ENCODE measurements at regions not wholly inside any gene's neighbourhood (a gene's known extent, or its start where the extent isn't known, plus 50 kb on each side); places are given as distances from the start of the nearest gene placed in this dataset.

- H3K27me3 ChIP-seq (ENCODE audit: control insufficient read depth, insufficient read depth, low read length) = no peaks in the 10 kb centered on the region
- no peak overlapping the region for H3K27ac ChIP-seq (ENCODE audit: low read depth, low read length)
- H3K4me1 ChIP-seq (ENCODE audit: control insufficient read depth, insufficient read depth, low read length) = no peaks in the 10 kb centered on the region
- no peak overlapping the region for H3K9ac ChIP-seq (ENCODE audit: low read length)
- no peaks in the 10 kb centered on the region for H3K36me3 ChIP-seq (ENCODE audit: control insufficient read depth, insufficient read depth, low read length)
- no peak overlapping the region for H3K4me3 ChIP-seq (ENCODE audit: low read length)
These were observed 249.4 kb downstream of the FAM43A start for GRCh38 chr3:194935061-194935460.

DNA sequence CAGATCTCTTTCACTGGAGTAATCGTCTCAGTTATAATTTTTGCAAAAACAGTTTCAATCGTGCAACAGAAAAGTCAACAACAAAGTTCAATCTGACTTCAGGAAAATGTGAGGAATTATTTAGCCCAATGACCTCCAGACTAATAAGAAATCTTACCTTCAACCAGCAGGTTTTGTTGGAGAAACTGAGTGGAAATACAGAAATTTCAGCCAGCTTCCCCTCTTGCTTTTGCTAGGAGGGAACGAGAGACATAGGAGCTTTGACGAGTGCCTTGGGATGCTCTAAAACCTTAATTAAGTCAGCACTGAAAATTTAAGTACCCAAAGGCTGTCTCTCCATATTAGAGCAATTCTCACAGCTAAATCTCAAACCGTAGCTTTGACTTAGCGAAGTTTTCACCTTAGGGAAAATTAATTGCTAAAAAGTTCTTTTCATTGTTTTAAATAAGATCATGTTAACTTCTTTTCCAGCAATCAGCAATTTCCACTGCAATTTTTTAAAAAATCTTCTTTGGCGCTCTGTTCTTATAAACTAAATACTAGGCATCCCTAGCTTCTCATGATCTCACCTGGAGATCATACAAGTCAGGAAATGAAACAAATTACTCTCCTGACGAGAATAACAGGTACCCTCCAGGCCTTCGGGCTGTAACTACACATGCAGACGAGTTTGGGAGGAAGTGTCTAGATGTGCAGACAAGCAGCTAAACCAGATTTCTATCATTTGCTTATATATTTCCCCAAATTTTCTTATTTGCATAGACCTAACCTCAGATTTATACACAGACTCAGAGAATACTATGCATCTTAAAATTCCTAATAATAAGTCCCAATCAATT is 250.2 kb downstream of the FAM43A start:
- H3K4me3 ChIP-seq (ENCODE audit: low read length) = no peak overlapping the region
- no peaks in the 10 kb centered on the region for H3K27me3 ChIP-seq (ENCODE audit: control insufficient read depth, insufficient read depth, low read length)
- H3K9ac ChIP-seq (ENCODE audit: low read length) = no peak overlapping the region
- no peaks in the 10 kb centered on the region for H3K4me1 ChIP-seq (ENCODE audit: control insufficient read depth, insufficient read depth, low read length)
- no peak overlapping the region for H3K27ac ChIP-seq (ENCODE audit: low read depth, low read length)
- H3K36me3 ChIP-seq (ENCODE audit: control insufficient read depth, insufficient read depth, low read length) = no peaks in the 10 kb centered on the region

GRCh38 chr3:194936659-194937058 is 251.0 kb downstream of the FAM43A start:
- no peaks in the 10 kb centered on the region for H3K27me3 ChIP-seq (ENCODE audit: control insufficient read depth, insufficient read depth, low read length)
- H3K27ac ChIP-seq (ENCODE audit: low read depth, low read length) = no peak overlapping the region
- no peaks in the 10 kb centered on the region for H3K4me1 ChIP-seq (ENCODE audit: control insufficient read depth, insufficient read depth, low read length)
- H3K9ac ChIP-seq (ENCODE audit: low read length) = no peak overlapping the region
- no peak overlapping the region for H3K4me3 ChIP-seq (ENCODE audit: low read length)
- no peaks in the 10 kb centered on the region for H3K36me3 ChIP-seq (ENCODE audit: control insufficient read depth, insufficient read depth, low read length)

DNA sequence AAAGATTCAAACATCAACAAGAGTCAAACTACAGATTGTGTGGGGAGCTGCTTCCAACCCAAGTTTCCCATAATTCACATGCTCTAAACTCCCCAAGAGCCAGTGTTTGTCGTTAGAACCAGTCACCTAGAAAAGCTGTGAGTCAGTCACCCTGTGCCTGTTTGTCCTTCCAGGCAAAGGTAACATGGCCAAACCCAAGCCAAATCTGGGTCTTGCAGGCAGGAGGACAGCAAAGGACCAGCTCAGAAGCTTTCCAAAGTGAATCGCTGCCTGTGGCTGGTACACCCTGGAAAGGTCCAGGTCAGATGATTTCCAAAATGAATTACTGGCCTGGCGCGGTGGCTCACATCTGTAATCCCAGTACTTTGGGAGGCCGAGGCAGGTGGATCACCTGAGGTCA is 251.5 kb downstream of the FAM43A start:
- no peak overlapping the region for H3K27ac ChIP-seq (ENCODE audit: low read depth, low read length)
- H3K4me3 ChIP-seq (ENCODE audit: low read length) = no peak overlapping the region
- no peaks in the 10 kb centered on the region for H3K4me1 ChIP-seq (ENCODE audit: control insufficient read depth, insufficient read depth, low read length)
- no peaks in the 10 kb centered on the region for H3K27me3 ChIP-seq (ENCODE audit: control insufficient read depth, insufficient read depth, low read length)
- H3K36me3 ChIP-seq (ENCODE audit: control insufficient read depth, insufficient read depth, low read length) = no peaks in the 10 kb centered on the region
- no peak overlapping the region for H3K9ac ChIP-seq (ENCODE audit: low read length)

DNA sequence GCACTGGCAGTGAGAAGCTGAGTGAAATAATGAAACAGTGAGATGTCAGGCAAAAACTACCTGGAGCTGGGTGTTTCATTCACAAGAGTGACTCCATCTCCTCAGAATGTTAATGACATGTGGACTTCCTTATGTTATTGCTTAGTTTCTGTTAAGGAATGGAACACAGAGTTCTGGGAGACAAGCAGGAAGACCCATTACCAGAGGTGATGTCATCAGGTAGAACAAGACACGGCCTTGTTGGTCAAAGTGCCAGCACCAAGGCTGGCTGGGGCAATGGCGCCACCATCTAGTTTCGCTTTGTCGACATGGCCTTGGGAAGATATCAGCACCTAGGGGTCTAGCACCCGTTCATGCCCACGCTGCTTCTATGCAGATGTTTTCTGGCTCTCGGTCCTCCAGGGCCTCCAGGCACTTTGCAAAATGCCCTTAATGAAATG is 252.2 kb downstream of the FAM43A start:
- H3K27ac ChIP-seq (ENCODE audit: low read depth, low read length) = no peak overlapping the region
- no peak overlapping the region for H3K9ac ChIP-seq (ENCODE audit: low read length)
- H3K4me1 ChIP-seq (ENCODE audit: control insufficient read depth, insufficient read depth, low read length) = no peaks in the 10 kb centered on the region
- H3K4me3 ChIP-seq (ENCODE audit: low read length) = no peak overlapping the region
- H3K27me3 ChIP-seq (ENCODE audit: control insufficient read depth, insufficient read depth, low read length) = no peaks in the 10 kb centered on the region
- H3K36me3 ChIP-seq (ENCODE audit: control insufficient read depth, insufficient read depth, low read length) = no peaks in the 10 kb centered on the region

DNA sequence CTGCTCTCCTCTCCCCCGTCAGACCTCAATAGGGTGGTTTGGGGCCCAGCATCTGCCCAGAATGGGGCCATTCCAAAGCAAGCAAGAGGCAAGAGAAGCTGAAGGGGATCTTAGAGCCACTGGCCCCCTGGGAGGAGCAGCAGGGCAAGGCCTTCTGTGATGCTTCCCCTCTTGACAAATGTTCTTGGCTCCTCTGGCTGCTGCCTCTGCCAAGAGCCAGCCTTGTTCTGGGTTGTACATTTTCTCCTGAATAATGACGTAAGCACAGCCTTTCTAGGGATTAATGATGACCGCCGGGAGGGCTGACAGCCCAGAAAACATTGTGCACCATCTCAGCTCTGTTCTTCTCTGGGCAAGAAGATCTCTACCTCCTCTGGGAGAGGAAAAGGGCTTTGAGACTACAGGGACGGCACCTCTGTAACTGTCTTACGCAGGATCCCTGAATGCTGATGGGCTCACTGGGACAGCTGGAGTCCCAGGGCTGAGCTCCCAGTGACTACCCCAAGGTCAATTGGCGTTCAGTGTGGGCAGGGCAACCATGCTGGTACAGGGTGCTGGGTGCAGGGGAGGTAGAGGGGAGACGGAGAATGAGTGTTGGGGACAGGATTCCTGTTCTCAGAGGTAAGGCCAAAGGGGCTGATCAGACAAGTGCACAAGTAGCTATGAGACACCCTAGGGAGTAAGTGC is 253.3 kb downstream of the FAM43A start:
- H3K9ac ChIP-seq (ENCODE audit: low read length) = no peak overlapping the region
- no peaks in the 10 kb centered on the region for H3K27me3 ChIP-seq (ENCODE audit: control insufficient read depth, insufficient read depth, low read length)
- H3K4me3 ChIP-seq (ENCODE audit: low read length) = no peak overlapping the region
- no peak overlapping the region for H3K27ac ChIP-seq (ENCODE audit: low read depth, low read length)
- no peaks in the 10 kb centered on the region for H3K4me1 ChIP-seq (ENCODE audit: control insufficient read depth, insufficient read depth, low read length)
- no peaks in the 10 kb centered on the region for H3K36me3 ChIP-seq (ENCODE audit: control insufficient read depth, insufficient read depth, low read length)

GRCh38 chr3:194939532-194939909 is 253.8 kb downstream of the FAM43A start:
- Histone ChIP-seq H3K27me3 (ENCODE audit: control insufficient read depth, insufficient read depth, low read length) (no peaks in the 10 kb centered on the region), H3K36me3 (ENCODE audit: control insufficient read depth, insufficient read depth, low read length) (no peaks in the 10 kb centered on the region), H3K27ac (ENCODE audit: low read depth, low read length) (no peak overlapping the region), H3K9ac (ENCODE audit: low read length) (no peak overlapping the region), H3K4me1 (ENCODE audit: control insufficient read depth, insufficient read depth, low read length) (no peaks in the 10 kb centered on the region), H3K4me3 (ENCODE audit: low read length) (no peak overlapping the region)

GRCh38 chr3:194939949-194940770 is 254.5 kb downstream of the FAM43A start:
- H3K9ac ChIP-seq (ENCODE audit: low read length) = no peak overlapping the region
- H3K27ac ChIP-seq (ENCODE audit: low read depth, low read length) = no peak overlapping the region
- no peaks in the 10 kb centered on the region for H3K4me1 ChIP-seq (ENCODE audit: control insufficient read depth, insufficient read depth, low read length)
- H3K4me3 ChIP-seq (ENCODE audit: low read length) = no peak overlapping the region
- H3K36me3 ChIP-seq (ENCODE audit: control insufficient read depth, insufficient read depth, low read length) = no peaks in the 10 kb centered on the region
- H3K27me3 ChIP-seq (ENCODE audit: control insufficient read depth, insufficient read depth, low read length) = no peaks in the 10 kb centered on the region

DNA sequence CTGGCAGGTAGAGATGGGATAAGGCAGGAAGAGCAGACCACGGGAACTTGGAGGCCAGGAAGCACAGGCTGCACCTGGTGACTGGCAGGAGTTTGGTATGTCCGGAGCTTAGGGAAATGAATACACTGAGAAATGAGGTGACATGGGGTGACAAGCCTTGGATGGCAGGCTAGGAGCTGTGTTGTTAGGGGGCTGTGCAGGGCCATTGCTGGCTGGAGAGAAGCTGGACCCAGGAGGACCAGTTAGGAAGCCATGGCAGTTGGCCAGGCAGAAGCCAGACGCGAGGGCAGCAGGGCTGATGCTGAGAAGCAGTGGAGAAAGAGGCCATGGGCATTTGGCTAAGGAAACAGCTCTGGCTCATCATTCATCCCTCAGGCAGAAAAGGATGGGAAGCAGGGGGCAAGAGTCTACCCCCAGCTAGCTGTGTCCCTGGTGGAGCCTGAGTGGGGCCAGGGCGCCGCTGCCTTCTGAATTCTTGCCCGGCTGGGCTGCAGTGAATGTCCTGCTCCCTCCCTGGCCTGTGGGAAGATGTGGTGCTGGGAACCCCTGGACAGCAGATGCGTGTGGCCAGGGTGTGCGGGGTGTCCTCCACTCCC is 255.8 kb downstream of the FAM43A start:
- Histone ChIP-seq H3K4me3 (ENCODE audit: low read length) (no peak overlapping the region), H3K9ac (ENCODE audit: low read length) (no peak overlapping the region), H3K27me3 (ENCODE audit: control insufficient read depth, insufficient read depth, low read length) (no peaks in the 10 kb centered on the region), H3K27ac (ENCODE audit: low read depth, low read length) (no peak overlapping the region), H3K4me1 (ENCODE audit: control insufficient read depth, insufficient read depth, low read length) (no peaks in the 10 kb centered on the region), H3K36me3 (ENCODE audit: control insufficient read depth, insufficient read depth, low read length) (no peaks in the 10 kb centered on the region)

DNA sequence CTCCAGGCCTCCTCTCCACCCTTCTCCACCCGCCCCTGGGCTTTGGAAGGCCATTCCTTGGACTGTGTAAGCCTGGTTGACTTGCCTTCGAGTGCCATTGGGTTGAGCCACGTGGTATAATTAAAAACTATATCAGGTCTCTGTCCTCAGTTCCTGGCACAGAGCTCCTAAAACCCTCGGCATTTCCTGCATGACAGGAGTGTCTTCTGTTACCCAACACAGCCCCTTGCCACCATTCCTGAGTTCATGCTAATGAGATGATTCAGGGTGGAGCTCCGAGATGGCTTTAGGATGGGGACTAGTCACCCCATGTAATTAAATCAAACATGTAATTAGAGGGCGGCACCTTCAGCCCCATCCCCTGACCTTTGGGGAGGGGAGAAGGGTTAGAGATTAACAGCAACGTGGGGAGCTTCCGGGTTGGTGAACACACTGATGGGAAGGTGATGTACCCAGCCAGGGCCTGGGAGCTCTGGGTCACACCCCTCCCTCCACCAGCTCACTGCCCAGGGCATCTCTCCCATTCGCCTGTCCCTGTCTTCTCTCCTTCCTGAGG is 256.4 kb downstream of the FAM43A start:
- no peak overlapping the region for H3K27ac ChIP-seq (ENCODE audit: low read depth, low read length)
- no peak overlapping the region for H3K9ac ChIP-seq (ENCODE audit: low read length)

DNA sequence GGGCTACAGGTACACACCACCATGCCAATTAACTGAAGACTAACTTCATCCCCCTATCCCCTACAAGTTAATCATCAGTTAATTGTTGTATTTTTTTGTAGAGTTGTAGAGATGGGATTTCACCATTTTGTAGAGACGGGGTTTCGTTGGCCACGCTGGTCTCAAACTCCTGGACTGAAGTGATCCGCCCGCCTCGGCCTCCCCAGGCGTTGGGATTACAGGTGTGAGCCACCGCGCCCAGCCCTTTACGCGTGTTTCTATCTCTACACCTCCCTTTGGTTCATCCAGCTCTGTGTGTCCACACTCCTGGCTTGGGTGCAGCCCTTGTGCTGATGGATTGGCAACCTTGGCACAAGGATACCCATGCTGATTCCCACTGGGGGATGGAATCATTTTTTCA is 258.8 kb downstream of the FAM43A start:
- Histone ChIP-seq H3K27me3 (ENCODE audit: control insufficient read depth, insufficient read depth, low read length) (no peaks in the 10 kb centered on the region), H3K9ac (ENCODE audit: low read length) (no peak overlapping the region), H3K27ac (ENCODE audit: low read depth, low read length) (no peak overlapping the region), H3K4me3 (ENCODE audit: low read length) (no peak overlapping the region), H3K4me1 (ENCODE audit: control insufficient read depth, insufficient read depth, low read length) (no peaks in the 10 kb centered on the region), H3K36me3 (ENCODE audit: control insufficient read depth, insufficient read depth, low read length) (no peaks in the 10 kb centered on the region)

More for the DNA sequence above, 256.4 kb downstream of the FAM43A start:
- Histone ChIP-seq H3K27me3 (ENCODE audit: control insufficient read depth, insufficient read depth, low read length) (no peaks in the 10 kb centered on the region), H3K4me3 (ENCODE audit: low read length) (no peak overlapping the region), H3K4me1 (ENCODE audit: control insufficient read depth, insufficient read depth, low read length) (no peaks in the 10 kb centered on the region), H3K36me3 (ENCODE audit: control insufficient read depth, insufficient read depth, low read length) (no peaks in the 10 kb centered on the region)

DNA sequence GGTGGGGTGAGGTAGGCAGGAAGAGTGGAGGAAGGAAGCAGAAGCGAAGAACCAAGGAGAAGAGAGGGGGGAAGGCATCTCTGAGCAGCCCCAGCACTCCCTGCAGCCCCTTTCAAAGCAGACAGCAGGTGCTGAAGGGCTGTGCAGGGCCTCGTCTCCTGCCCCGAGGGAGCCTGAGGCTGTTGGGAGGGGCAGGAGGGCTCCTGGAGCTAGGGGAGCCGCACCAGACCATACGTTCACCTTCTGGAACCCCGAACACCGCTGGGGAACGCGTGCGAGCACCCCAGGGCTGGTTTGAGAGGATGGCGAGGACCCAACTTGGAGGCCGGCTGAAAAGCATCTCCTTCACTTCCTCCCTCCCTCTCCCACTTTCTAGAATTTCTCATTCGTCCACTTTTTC is 259.8 kb downstream of the FAM43A start:
- Histone ChIP-seq H3K4me3 (ENCODE audit: low read length) (no peak overlapping the region), H3K4me1 (ENCODE audit: control insufficient read depth, insufficient read depth, low read length) (no peaks in the 10 kb centered on the region), H3K27me3 (ENCODE audit: control insufficient read depth, insufficient read depth, low read length) (no peaks in the 10 kb centered on the region), H3K36me3 (ENCODE audit: control insufficient read depth, insufficient read depth, low read length) (no peaks in the 10 kb centered on the region), H3K9ac (ENCODE audit: low read length) (no peak overlapping the region), H3K27ac (ENCODE audit: low read depth, low read length) (no peak overlapping the region)

Data from rectal smooth muscle tissue (tissue), 1 donor.